SK-N-SH (cell line): ENCODE measurements at regions not wholly inside any gene's neighbourhood (a gene's known extent, or its start where the extent isn't known, plus 50 kb on each side); places are given as distances from the start of the nearest gene placed in this dataset.

Experiments used
- CTCF ChIA-PET: fragments of 300-600, 350-600 bp; formaldehyde crosslinking; extraction: SDS; loops from one replicate; lab custom pipeline; 2021; lab: Yijun Ruan, JAX
- POLR2A ChIA-PET: fragments of 350-600 bp; sonication (Branson Sonifier 250); formaldehyde crosslinking; extraction: SDS; loops from one replicate; lab custom pipeline; 2020; ENCODE audit warnings: antibody characterized with exemption, inconsistent platforms; lab: Yijun Ruan, JAX
- DNase-seq: peaks from one replicate; pipeline ENCODE4 v3.0.0; 2012
- H2AFZ ChIP-seq: fragments of 200-600 bp; sonication (generic); 2 replicates; pipeline ENCODE4 v1.8.1; 2016; ENCODE audit warnings: antibody characterized with exemption, mild to moderate bottlenecking, low read depth
- H3F3A ChIP-seq: fragments of 200-600 bp; sonication (generic); replicated peaks from 2 replicates; pipeline ENCODE3; 2016; ENCODE audit warnings: antibody characterized with exemption, mild to moderate bottlenecking; ENCODE audit not compliant: insufficient read depth
- H3K27ac ChIP-seq, 2 experiments: fragments of 200-500 bp in 1 of 2; fragments of 200-600 bp in 1 of 2; sonication (Bioruptor generic) in 1 of 2; sonication (generic), shearing (Covaris generic) in 1 of 2; 2 replicates each; pipeline versions ENCODE4 v1.5.1 to v1.6.1; 2014 to 2016; ENCODE audit warnings: low read depth in 2 of 2, inconsistent platforms in 1 of 2, low read length in 1 of 2, mild to moderate bottlenecking in 1 of 2, mixed read lengths in 1 of 2
- H3K27me3 ChIP-seq: fragments of 200-600 bp; sonication (generic), shearing (Covaris generic); 2 replicates; pipeline ENCODE4 v1.6.1; 2016; ENCODE audit warnings: mixed run types; ENCODE audit not compliant: insufficient read depth
- H3K36me3 ChIP-seq, 2 experiments: fragments of 200-500 bp in 1 of 2; fragments of 200-600 bp in 1 of 2; sonication (Bioruptor generic) in 1 of 2; sonication (generic) in 1 of 2; replicated peaks in 1 of 2; 2 replicates each; pipeline versions ENCODE3 to v1.5.1; 2014 to 2016; ENCODE audit warnings: low read length in 1 of 2, mild to moderate bottlenecking in 1 of 2; ENCODE audit not compliant: insufficient read depth in 2 of 2, control insufficient read depth in 1 of 2
- H3K4me1 ChIP-seq, 2 experiments: fragments of 200-500 bp in 1 of 2; fragments of 200-600 bp in 1 of 2; sonication (Bioruptor generic) in 1 of 2; sonication (generic), shearing (Covaris generic) in 1 of 2; 2 replicates each; pipeline versions ENCODE4 v1.5.1 to v1.6.1; 2014 to 2016; ENCODE audit warnings: low read depth in 1 of 2, low read length in 1 of 2, mixed run types in 1 of 2; ENCODE audit not compliant: insufficient read depth in 2 of 2, control insufficient read depth in 1 of 2
- H3K4me2 ChIP-seq: fragments of 200-600 bp; sonication (generic), shearing (Covaris generic); 2 replicates; pipeline ENCODE4 v1.6.1; 2017; ENCODE audit warnings: mixed run types
- H3K4me3 ChIP-seq, 2 experiments: fragments of 200-500 bp in 1 of 2; fragments of 200-600 bp in 1 of 2; sonication (Bioruptor generic) in 1 of 2; sonication (generic), shearing (Covaris generic) in 1 of 2; 2 replicates each; pipeline versions ENCODE4 v1.5.1 to v1.8.1; 2014 to 2016; ENCODE audit warnings: low read depth in 2 of 2, inconsistent platforms in 1 of 2, low read length in 1 of 2, mild to moderate bottlenecking in 1 of 2, mixed read lengths in 1 of 2, moderate library complexity in 1 of 2
- H3K79me2 ChIP-seq: fragments of 200-600 bp; sonication (generic); 2 replicates; pipeline ENCODE4 v1.8.1; 2017; ENCODE audit warnings: mild to moderate bottlenecking; ENCODE audit not compliant: insufficient read depth
- H3K9ac ChIP-seq: fragments of 200-600 bp; sonication (generic); 2 replicates; pipeline ENCODE4 v1.6.1; 2017; ENCODE audit warnings: mixed run types
- H3K9me2 ChIP-seq: fragments of 200-600 bp; sonication (generic); 2 replicates; pipeline ENCODE4 v1.6.1; 2017; ENCODE audit warnings: mixed run types
- H3K9me3 ChIP-seq: fragments of 200-600 bp; sonication (generic); 2 replicates; pipeline ENCODE4 v1.6.1; 2017; ENCODE audit warnings: mixed run types, mild to moderate bottlenecking, moderate library complexity
- H4K20me1 ChIP-seq: fragments of 200-600 bp; sonication (generic); 2 replicates; pipeline ENCODE4 v1.6.1; 2017; ENCODE audit warnings: mild to moderate bottlenecking, mixed run types; ENCODE audit not compliant: insufficient read depth
- CHD2 ChIP-seq: fragments of 150-350 bp; IDR thresholded peaks from 2 replicates; pipeline ENCODE4 v1.6.1; 2018; ENCODE audit warnings: low read length; ENCODE audit not compliant: partially characterized antibody
- CTCF ChIP-seq: fragments of 200-600 bp; sonication (generic); IDR thresholded peaks from 2 replicates; pipeline ENCODE4 v1.6.1; 2017; ENCODE audit warnings: antibody characterized with exemption, mild to moderate bottlenecking, moderate library complexity
- ELF1 ChIP-seq: IDR thresholded peaks from 2 replicates; pipeline ENCODE4 v1.4.0; 2012
- EP300 ChIP-seq, 2 experiments: IDR thresholded peaks; 2 replicates each; pipeline versions ENCODE4 v1.4.0 to v1.6.1; 2012; ENCODE audit warnings: borderline replicate concordance in 1 of 2, low read depth in 1 of 2, low read length in 1 of 2
- EZH2phosphoT487 ChIP-seq: fragments of 200-600 bp; sonication (generic); IDR thresholded peaks from 2 replicates; pipeline ENCODE4 v1.6.1; 2017; ENCODE audit warnings: low read depth, mixed run types, mild to moderate bottlenecking, antibody characterized with exemption, moderate library complexity, borderline replicate concordance
- FOXJ3 ChIP-seq: sonication (generic); formaldehyde crosslinking; IDR thresholded peaks from 2 replicates; pipeline ENCODE4 v1.5.1; 2020; ENCODE audit warnings: mild to moderate bottlenecking, missing genetic modification reagents
- GABPA ChIP-seq: IDR thresholded peaks from 2 replicates; pipeline ENCODE4 v1.4.0; 2012; ENCODE audit warnings: low read depth, mild to moderate bottlenecking
- IRF3 ChIP-seq: fragments of 150-350 bp; IDR thresholded peaks from 2 replicates; pipeline ENCODE4 v1.6.1; 2016; ENCODE audit warnings: mild to moderate bottlenecking, low read depth, low read length
- PBX3 ChIP-seq: IDR thresholded peaks from 2 replicates; pipeline ENCODE4; 2012
- RAD21 ChIP-seq: IDR thresholded peaks from 2 replicates; pipeline ENCODE4 v1.6.1; 2012; ENCODE audit warnings: mild to moderate bottlenecking, low read length
- RFX5 ChIP-seq: IDR thresholded peaks from 2 replicates; pipeline ENCODE4 v1.6.1; 2012; ENCODE audit warnings: mild to moderate bottlenecking, improper control_type of control experiment, low read length
- RXRA ChIP-seq: IDR thresholded peaks from 2 replicates; pipeline ENCODE4 v1.4.0; 2012; ENCODE audit warnings: low read depth, mild to moderate bottlenecking, borderline replicate concordance
- SMC3 ChIP-seq: IDR thresholded peaks from 2 replicates; pipeline ENCODE4 v1.6.1; 2012; ENCODE audit warnings: low read depth, low read length, improper control_type of control experiment
- TCF12 ChIP-seq: IDR thresholded peaks from 2 replicates; pipeline ENCODE4 v1.4.0; 2012
- TEAD4 ChIP-seq: IDR thresholded peaks from 2 replicates; pipeline ENCODE4 v1.4.0; 2012; ENCODE audit warnings: mild to moderate bottlenecking, borderline replicate concordance; ENCODE audit not compliant: insufficient read depth
- WGBS: methylation state at CpG from one replicate; pipeline ENCODE4 v1.1.6; 2017; ENCODE audit warnings: low lambda C conversion rate; 5-methylcytosine and 5-hydroxymethylcytosine counted together
- TF ChIP-seq, protein P1 (sequence below): IDR thresholded peaks from 2 replicates; pipeline ENCODE4 v1.4.0; 2012; ENCODE audit warnings: low read depth, borderline replicate concordance
- TF ChIP-seq, protein P2 (sequence below): fragments of 150-350 bp; IDR thresholded peaks from 2 replicates; pipeline ENCODE4 v1.6.1; 2017; ENCODE audit warnings: antibody characterized with exemption, low read length, low read depth, borderline replicate concordance

DNA sequence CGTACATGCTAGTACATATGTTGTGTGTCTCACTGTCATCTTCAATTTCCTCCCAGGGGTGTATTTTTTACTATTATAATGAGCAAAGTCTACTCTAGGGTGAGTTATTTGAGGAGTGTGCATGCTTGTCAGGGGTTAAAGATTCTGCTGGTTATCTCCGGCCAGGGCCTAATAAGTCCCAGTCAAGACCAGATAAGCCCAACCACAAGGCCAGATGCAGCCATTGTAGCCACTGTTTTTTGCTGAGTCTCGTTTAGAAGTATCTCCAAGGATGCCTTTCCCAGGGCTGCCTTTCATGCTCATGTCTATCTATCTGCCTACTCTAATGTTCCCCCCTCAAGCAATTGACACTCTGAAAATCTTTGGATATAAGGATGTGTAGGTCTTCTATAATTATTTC, 300.5 kb downstream of the IPO8 start (continued):
- no peak for TF ChIP-seq RXRA

GRCh38 chr12:30391766-30392366, 303.8 kb downstream of the IPO8 start:
- 12% methylated on average over 5 of the region's 5 CpGs for WGBS
- Histone ChIP-seq H4K20me1 (no peaks in the 10 kb centered on the region), H3K4me3 (no peak overlapping the region), H3F3A (no peaks in the 10 kb centered on the region), H3K9me2 (no peaks in the 10 kb centered on the region), H3K27ac (no peak overlapping the region), H3K4me1 (no peaks in the 10 kb centered on the region), H3K36me3 (no peaks in the 10 kb centered on the region), H3K4me2 (no peak overlapping the region), H3K9me3 (0 out of 2 replicates have a peak, but pooled peaks cover 8% of the 10 kb centered on the region), H3K27me3 (no peaks in the 10 kb centered on the region), H2AFZ (no peak overlapping the region), H3K79me2 (no peaks in the 10 kb centered on the region), H3K9ac (no peak overlapping the region)
- TF ChIP-seq, protein P1, sequence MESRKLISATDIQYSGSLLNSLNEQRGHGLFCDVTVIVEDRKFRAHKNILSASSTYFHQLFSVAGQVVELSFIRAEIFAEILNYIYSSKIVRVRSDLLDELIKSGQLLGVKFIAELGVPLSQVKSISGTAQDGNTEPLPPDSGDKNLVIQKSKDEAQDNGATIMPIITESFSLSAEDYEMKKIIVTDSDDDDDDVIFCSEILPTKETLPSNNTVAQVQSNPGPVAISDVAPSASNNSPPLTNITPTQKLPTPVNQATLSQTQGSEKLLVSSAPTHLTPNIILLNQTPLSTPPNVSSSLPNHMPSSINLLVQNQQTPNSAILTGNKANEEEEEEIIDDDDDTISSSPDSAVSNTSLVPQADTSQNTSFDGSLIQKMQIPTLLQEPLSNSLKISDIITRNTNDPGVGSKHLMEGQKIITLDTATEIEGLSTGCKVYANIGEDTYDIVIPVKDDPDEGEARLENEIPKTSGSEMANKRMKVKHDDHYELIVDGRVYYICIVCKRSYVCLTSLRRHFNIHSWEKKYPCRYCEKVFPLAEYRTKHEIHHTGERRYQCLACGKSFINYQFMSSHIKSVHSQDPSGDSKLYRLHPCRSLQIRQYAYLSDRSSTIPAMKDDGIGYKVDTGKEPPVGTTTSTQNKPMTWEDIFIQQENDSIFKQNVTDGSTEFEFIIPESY: no peak
- no peak for TF ChIP-seq FOXJ3 (CRISPR knock-in tag)
- TF ChIP-seq, protein P2, sequence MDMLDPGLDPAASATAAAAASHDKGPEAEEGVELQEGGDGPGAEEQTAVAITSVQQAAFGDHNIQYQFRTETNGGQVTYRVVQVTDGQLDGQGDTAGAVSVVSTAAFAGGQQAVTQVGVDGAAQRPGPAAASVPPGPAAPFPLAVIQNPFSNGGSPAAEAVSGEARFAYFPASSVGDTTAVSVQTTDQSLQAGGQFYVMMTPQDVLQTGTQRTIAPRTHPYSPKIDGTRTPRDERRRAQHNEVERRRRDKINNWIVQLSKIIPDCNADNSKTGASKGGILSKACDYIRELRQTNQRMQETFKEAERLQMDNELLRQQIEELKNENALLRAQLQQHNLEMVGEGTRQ: no peak
- POLR2A ChIA-PET: no interaction called here
- CTCF ChIA-PET: no interaction called here
- DNase-seq: no peak

DNA sequence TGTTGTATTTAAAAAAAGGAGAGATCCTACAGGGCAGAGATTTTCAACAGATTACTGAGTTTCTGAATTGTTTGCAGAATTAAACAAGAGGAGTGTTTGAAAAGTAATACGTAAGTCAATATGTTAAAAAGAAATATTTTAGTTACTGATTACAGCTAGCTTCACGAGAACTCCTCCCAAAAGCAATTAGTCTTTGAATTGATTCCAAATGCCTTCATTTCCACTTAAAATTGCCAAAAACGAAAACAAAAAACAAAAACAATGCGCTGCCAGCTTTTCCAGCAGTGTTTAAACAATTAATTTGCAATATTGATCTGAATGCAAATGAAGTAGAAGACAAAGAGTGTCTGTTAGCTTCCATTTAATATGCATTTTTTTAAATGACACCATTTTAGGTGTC, 310.0 kb downstream of the IPO8 start:
- Histone ChIP-seq H3K4me1 (no peaks in the 10 kb centered on the region), H3K79me2 (no peaks in the 10 kb centered on the region), H3K36me3 (no peaks in the 10 kb centered on the region), H2AFZ (no peak overlapping the region), H3K9me3 (no peaks in the 10 kb centered on the region), H3K9me2 (no peaks in the 10 kb centered on the region), H4K20me1 (no peaks in the 10 kb centered on the region), H3F3A (no peaks in the 10 kb centered on the region), H3K27ac (no peak overlapping the region), H3K9ac (no peak overlapping the region), H3K4me2 (no peak overlapping the region), H3K4me3 (no peak overlapping the region), H3K27me3 (no peaks in the 10 kb centered on the region)
- ChIA-PET CTCF (no interaction called here), POLR2A (no interaction called here)
- 29% methylated on average over 4 of the region's 4 CpGs for WGBS
- no peak for DNase-seq
- TF ChIP-seq SMC3 (no peak), RFX5 (no peak), RAD21 (no peak), RXRA (no peak), EZH2phosphoT487 (no peak), ELF1 (no peak), EP300 (IDR thresholded peaks at IDR 0.05; ENCODE audit: borderline replicate concordance in 1 of 2, low read depth in 1 of 2, low read length in 1 of 2) (no peak), PBX3 (no peak), TEAD4 (no peak), GABPA (no peak), TCF12 (no peak), CTCF (no peak), CHD2 (no peak), IRF3 (no peak)
